ENCODE measurements at regions not wholly inside any gene's neighbourhood (a gene's known extent, or its start where the extent isn't known, plus 50 kb on each side); places are given as distances from the start of the nearest gene placed in this dataset.

DNA sequence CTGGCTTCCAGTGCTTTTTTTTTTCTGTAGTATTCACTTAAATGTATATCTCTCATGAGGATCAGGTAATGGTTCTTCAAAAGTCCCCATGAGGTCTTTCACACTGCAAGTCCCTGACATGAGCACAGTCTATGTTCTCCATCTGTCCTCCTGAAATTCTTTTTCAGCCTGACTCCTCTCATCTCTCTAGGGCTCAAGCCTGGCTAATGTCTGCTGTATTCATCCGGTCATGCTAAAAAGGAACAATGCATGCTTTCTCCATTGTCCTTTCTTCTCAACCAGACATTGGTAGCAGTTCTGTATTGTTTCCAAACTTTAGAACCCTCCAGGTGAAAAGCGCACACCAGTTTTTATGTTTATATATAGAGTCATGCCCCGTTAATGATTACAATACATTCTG is 368.3 kb upstream of the OLFM3 start:
- Histone ChIP-seq H3K9me3 (ENCODE audit: control insufficient read depth, insufficient read depth, low read depth, low read length) (no peaks in the 10 kb centered on the region), H3K4me3 (replicated peaks in 1 of 4; ENCODE audit: control extremely low read depth in 1 of 4, insufficient read depth in 1 of 4, low read depth in 3 of 4, low read length in 4 of 4) (no peak overlapping the region), H3K27ac (ENCODE audit: insufficient read depth, low read length) (no peak overlapping the region), H3K4me2 (ENCODE audit: extremely low read depth, insufficient read depth, low read length) (no peak overlapping the region), H2AFZ (ENCODE audit: low read length) (no peak overlapping the region), H3K4me1 (ENCODE audit: control insufficient read depth, extremely low read depth, insufficient read depth, low read length) (no peaks in the 10 kb centered on the region), H4K20me1 (ENCODE audit: control insufficient read depth, extremely low read depth, insufficient read depth, low read length) (no peaks in the 10 kb centered on the region), H3K36me3 (ENCODE audit: control insufficient read depth, insufficient read depth, low read length) (no peaks in the 10 kb centered on the region), H3K9ac (ENCODE audit: insufficient read depth, low read length) (no peak overlapping the region), H3K79me2 (ENCODE audit: control insufficient read depth, insufficient read depth, low read length) (no peaks in the 10 kb centered on the region), H3K27me3 (ENCODE audit: control insufficient read depth, insufficient read depth, low read length) (no peaks in the 10 kb centered on the region)
- DNase-seq (ENCODE audit: low read depth in 2 of 2) = no peak
- TF ChIP-seq EZH2 (IDR thresholded peaks at IDR 0.05; ENCODE audit: low read length, missing control alignments) = no peak
- TF ChIP-seq, protein P1, sequence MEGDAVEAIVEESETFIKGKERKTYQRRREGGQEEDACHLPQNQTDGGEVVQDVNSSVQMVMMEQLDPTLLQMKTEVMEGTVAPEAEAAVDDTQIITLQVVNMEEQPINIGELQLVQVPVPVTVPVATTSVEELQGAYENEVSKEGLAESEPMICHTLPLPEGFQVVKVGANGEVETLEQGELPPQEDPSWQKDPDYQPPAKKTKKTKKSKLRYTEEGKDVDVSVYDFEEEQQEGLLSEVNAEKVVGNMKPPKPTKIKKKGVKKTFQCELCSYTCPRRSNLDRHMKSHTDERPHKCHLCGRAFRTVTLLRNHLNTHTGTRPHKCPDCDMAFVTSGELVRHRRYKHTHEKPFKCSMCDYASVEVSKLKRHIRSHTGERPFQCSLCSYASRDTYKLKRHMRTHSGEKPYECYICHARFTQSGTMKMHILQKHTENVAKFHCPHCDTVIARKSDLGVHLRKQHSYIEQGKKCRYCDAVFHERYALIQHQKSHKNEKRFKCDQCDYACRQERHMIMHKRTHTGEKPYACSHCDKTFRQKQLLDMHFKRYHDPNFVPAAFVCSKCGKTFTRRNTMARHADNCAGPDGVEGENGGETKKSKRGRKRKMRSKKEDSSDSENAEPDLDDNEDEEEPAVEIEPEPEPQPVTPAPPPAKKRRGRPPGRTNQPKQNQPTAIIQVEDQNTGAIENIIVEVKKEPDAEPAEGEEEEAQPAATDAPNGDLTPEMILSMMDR (conservative IDR thresholded peaks at IDR 0.05 in 1 of 2, IDR thresholded peaks at IDR 0.05 in 1 of 2; ENCODE audit: low read depth in 1 of 2, low read length in 2 of 2) = no peak

DNA sequence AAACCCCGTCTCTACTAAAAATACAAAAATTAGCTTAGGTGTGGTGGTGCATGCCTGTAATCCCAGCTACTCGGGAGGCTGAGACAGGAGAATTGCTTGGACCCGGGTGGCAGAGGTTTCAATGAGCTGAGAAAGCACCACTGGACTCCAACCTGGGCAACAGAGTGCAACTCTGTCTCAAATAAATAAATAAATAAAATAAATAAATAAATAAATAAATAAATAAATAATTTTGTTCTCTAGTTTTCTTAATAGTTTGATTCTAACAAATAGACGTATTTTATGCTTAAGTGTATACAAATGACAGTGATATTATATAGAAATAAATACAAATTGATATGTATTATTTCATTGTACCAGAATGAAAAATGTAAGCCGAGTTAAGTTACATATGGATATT is 339.9 kb upstream of the OLFM3 start:
- DNase-seq (ENCODE audit: low read depth in 2 of 2) = no peak
- no peak overlapping the region for H3K27ac ChIP-seq (ENCODE audit: insufficient read depth, low read length)
- TF ChIP-seq, protein P1 (conservative IDR thresholded peaks at IDR 0.05 in 1 of 2, IDR thresholded peaks at IDR 0.05 in 1 of 2; ENCODE audit: low read depth in 1 of 2, low read length in 2 of 2) = no peak
- no peak for TF ChIP-seq EZH2 (IDR thresholded peaks at IDR 0.05; ENCODE audit: low read length, missing control alignments)
- H3K36me3 ChIP-seq (ENCODE audit: control insufficient read depth, insufficient read depth, low read length) = no peaks in the 10 kb centered on the region
- no peak overlapping the region for H3K9ac ChIP-seq (ENCODE audit: insufficient read depth, low read length)
- no peaks in the 10 kb centered on the region for H3K27me3 ChIP-seq (ENCODE audit: control insufficient read depth, insufficient read depth, low read length)
- H3K79me2 ChIP-seq (ENCODE audit: control insufficient read depth, insufficient read depth, low read length) = no peaks in the 10 kb centered on the region
- no peaks in the 10 kb centered on the region for H4K20me1 ChIP-seq (ENCODE audit: control insufficient read depth, extremely low read depth, insufficient read depth, low read length)
- H3K9me3 ChIP-seq (ENCODE audit: control insufficient read depth, insufficient read depth, low read depth, low read length) = no peaks in the 10 kb centered on the region
- no peak overlapping the region for H2AFZ ChIP-seq (ENCODE audit: low read length)
- H3K4me2 ChIP-seq (ENCODE audit: extremely low read depth, insufficient read depth, low read length) = no peak overlapping the region
- H3K4me3 ChIP-seq (replicated peaks in 1 of 4; ENCODE audit: control extremely low read depth in 1 of 4, insufficient read depth in 1 of 4, low read depth in 3 of 4, low read length in 4 of 4) = no peak overlapping the region
- no peaks in the 10 kb centered on the region for H3K4me1 ChIP-seq (ENCODE audit: control insufficient read depth, extremely low read depth, insufficient read depth, low read length)

DNA sequence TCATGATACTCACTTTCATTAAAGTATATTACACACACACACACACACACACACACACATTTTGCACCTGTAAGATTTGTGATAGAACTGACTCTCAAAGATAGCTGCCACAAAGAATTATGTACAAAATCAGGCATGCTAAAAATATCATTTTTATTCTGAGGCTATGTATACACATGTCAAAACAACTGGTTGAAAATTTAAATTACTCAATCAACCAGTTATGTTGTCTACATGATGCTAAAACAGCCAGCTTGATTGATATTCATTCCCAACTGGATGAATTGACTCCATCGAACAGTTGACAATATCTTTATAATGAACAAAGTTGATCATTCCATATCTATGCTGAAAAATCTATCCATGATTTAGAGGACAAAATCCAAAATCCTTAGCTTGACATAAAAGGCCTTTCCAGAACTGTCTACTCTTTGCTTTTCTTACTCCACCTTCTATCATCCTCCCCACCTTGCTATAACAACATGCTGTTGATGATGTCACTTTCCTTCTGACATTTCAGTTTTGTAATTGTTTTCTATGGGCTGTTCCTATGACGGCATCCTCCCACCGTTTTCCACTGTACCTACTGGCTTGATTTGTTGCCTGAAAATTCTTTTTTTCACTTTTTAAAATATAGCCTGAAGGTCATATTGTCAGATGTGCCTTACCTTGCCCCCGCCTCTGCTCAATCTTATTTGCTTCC is 321.5 kb upstream of the OLFM3 start:
- Histone ChIP-seq H3K4me2 (ENCODE audit: extremely low read depth, insufficient read depth, low read length) (no peak overlapping the region), H3K36me3 (ENCODE audit: control insufficient read depth, insufficient read depth, low read length) (no peaks in the 10 kb centered on the region), H3K9ac (ENCODE audit: insufficient read depth, low read length) (no peak overlapping the region), H2AFZ (ENCODE audit: low read length) (no peak overlapping the region), H4K20me1 (ENCODE audit: control insufficient read depth, extremely low read depth, insufficient read depth, low read length) (no peaks in the 10 kb centered on the region), H3K27ac (ENCODE audit: insufficient read depth, low read length) (no peak overlapping the region), H3K79me2 (ENCODE audit: control insufficient read depth, insufficient read depth, low read length) (no peaks in the 10 kb centered on the region), H3K4me1 (ENCODE audit: control insufficient read depth, extremely low read depth, insufficient read depth, low read length) (no peaks in the 10 kb centered on the region), H3K27me3 (ENCODE audit: control insufficient read depth, insufficient read depth, low read length) (no peaks in the 10 kb centered on the region), H3K9me3 (ENCODE audit: control insufficient read depth, insufficient read depth, low read depth, low read length) (no peaks in the 10 kb centered on the region), H3K4me3 (replicated peaks in 1 of 4; ENCODE audit: control extremely low read depth in 1 of 4, insufficient read depth in 1 of 4, low read depth in 3 of 4, low read length in 4 of 4) (no peak overlapping the region)
- no peak for DNase-seq (ENCODE audit: low read depth in 2 of 2)
- TF ChIP-seq, protein P1 (conservative IDR thresholded peaks at IDR 0.05 in 1 of 2, IDR thresholded peaks at IDR 0.05 in 1 of 2; ENCODE audit: low read depth in 1 of 2, low read length in 2 of 2) = no peak
- no peak for TF ChIP-seq EZH2 (IDR thresholded peaks at IDR 0.05; ENCODE audit: low read length, missing control alignments)

Measured in fibroblast of lung (primary cell).